Parathyroid adenoma (tissue), 2 donors: ENCODE measurements at regions not wholly inside any gene's neighbourhood (a gene's known extent, or its start where the extent isn't known, plus 50 kb on each side); places are given as distances from the start of the nearest gene placed in this dataset.
A peak's percentile ranks its signal among the peaks of the same experiment; 100 is the strongest.
"Not testable (repeated sequence)": the region's sequence is repeated elsewhere in the genome, so short reads cannot be mapped to it uniquely, and the experiment has no call there.

Source experiments
- H2AFZ ChIP-seq: fragments of 300-600 bp; sonication (generic); one replicate; pipeline ENCODE4 v1.7.0; 2017; ENCODE audit warnings: antibody characterized with exemption, mild to moderate bottlenecking
- H3K27ac ChIP-seq: fragments of 300-600 bp; sonication (generic); one replicate; pipeline ENCODE4 v1.7.0; 2017
- H3K27me3 ChIP-seq: fragments of 300-600 bp; sonication (generic); one replicate; pipeline ENCODE4 v1.7.0; 2017; ENCODE audit warnings: low read length; ENCODE audit not compliant: control insufficient read depth, insufficient read depth
- H3K36me3 ChIP-seq: fragments of 300-600 bp; sonication (generic); one replicate; pipeline ENCODE4 v1.7.0; 2017; ENCODE audit warnings: low read length; ENCODE audit not compliant: control insufficient read depth, insufficient read depth
- H3K4me1 ChIP-seq: fragments of 300-600 bp; sonication (generic); one replicate; pipeline ENCODE4 v1.7.0; 2017; ENCODE audit warnings: control low read depth
- H3K4me2 ChIP-seq: fragments of 300-600 bp; sonication (generic); one replicate; pipeline ENCODE4 v1.7.0; 2017; ENCODE audit warnings: low read length
- H3K4me3 ChIP-seq: fragments of 300-600 bp; sonication (generic); one replicate; pipeline ENCODE4 v1.7.0; 2017; ENCODE audit warnings: low read depth, low read length
- H3K79me2 ChIP-seq: fragments of 300-600 bp; sonication (generic); one replicate; pipeline ENCODE4 v1.7.0; 2017; ENCODE audit warnings: control low read depth
- H3K9ac ChIP-seq: fragments of 300-600 bp; sonication (generic); one replicate; pipeline ENCODE4 v1.7.0; 2017; ENCODE audit warnings: mild to moderate bottlenecking
- H3K9me3 ChIP-seq: fragments of 300-600 bp; sonication (generic); one replicate; pipeline ENCODE4 v1.7.0; 2017; ENCODE audit warnings: low read length; ENCODE audit not compliant: control insufficient read depth
- TF ChIP-seq, protein P1 (sequence below): fragments of 300-600 bp; sonication (generic); IDR thresholded peaks from one replicate; pipeline ENCODE4 v1.7.0; 2017; ENCODE audit warnings: antibody characterized with exemption, mild to moderate bottlenecking
- donor health status: primary hyperparathyroidism.

DNA sequence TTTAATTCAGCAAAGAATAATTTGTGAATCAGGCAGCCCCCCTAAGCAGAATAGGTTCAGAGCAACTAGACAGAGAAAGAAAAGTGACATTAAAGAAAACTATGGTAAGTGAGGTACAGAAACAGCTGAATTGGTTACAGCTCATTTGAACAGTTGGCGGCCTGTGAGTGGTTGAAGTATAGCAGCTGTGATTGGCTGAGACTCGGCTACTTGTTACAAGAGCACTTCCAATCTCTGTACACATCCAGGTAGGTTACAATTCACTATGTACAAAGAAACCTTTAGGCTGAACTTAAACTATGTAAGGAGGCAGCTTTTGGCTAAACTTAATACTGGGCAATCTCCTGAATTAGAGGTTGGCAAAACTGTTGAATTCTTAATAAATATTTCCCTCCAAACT is 171.1 kb upstream of the LHX8 start:
- TF ChIP-seq, protein P1, sequence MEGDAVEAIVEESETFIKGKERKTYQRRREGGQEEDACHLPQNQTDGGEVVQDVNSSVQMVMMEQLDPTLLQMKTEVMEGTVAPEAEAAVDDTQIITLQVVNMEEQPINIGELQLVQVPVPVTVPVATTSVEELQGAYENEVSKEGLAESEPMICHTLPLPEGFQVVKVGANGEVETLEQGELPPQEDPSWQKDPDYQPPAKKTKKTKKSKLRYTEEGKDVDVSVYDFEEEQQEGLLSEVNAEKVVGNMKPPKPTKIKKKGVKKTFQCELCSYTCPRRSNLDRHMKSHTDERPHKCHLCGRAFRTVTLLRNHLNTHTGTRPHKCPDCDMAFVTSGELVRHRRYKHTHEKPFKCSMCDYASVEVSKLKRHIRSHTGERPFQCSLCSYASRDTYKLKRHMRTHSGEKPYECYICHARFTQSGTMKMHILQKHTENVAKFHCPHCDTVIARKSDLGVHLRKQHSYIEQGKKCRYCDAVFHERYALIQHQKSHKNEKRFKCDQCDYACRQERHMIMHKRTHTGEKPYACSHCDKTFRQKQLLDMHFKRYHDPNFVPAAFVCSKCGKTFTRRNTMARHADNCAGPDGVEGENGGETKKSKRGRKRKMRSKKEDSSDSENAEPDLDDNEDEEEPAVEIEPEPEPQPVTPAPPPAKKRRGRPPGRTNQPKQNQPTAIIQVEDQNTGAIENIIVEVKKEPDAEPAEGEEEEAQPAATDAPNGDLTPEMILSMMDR = no peak
- Histone ChIP-seq H3K9ac (no peak overlapping the region), H3K4me1 (no peaks in the 10 kb centered on the region), H3K9me3 (no peaks in the 10 kb centered on the region), H3K79me2 (no peaks in the 10 kb centered on the region), H2AFZ (no peak overlapping the region), H3K36me3 (no peaks in the 10 kb centered on the region), H3K27me3 (no peaks in the 10 kb centered on the region), H3K4me3 (no peak overlapping the region), H3K27ac (no peak overlapping the region), H3K4me2 (no peak overlapping the region)

DNA sequence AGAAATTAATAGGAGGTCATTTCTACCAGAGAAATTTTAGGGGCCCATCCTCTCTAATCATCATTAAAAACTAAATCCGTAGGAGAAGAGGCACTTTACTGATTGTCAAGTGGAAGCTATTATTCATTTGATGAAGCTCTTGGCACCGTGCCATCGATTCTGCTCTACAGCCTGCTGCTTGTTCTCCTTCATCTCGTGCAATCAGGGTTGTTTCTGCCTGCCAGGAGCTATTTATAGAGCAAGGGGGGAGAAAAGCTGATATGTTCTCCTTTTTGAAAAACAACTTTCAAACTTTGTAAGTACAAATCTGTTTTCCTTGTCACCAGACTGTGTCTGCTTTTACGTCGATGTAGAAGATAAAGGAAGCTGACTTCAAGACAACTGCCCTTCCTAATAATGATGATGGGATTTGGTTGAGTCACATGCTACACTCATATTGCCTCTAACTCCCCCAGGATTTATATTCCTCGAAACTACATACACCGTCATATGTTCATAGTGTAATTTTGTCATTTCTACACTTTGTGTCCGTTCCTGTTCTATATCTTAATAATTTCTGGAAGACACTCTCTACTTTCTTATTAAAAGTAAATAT is 169.6 kb upstream of the LHX8 start:
- H3K27me3 ChIP-seq = no peaks in the 10 kb centered on the region
- no peak overlapping the region for H2AFZ ChIP-seq
- H3K36me3 ChIP-seq = no peaks in the 10 kb centered on the region
- no peak overlapping the region for H3K4me3 ChIP-seq
- peak overlapping the region; percentile 29 for H3K4me2 ChIP-seq
- H3K4me1 ChIP-seq = no peaks in the 10 kb centered on the region
- no peaks in the 10 kb centered on the region for H3K79me2 ChIP-seq
- H3K9ac ChIP-seq = no peak overlapping the region
- TF ChIP-seq, protein P1 = no peak
- H3K9me3 ChIP-seq = no peaks in the 10 kb centered on the region
- no peak overlapping the region for H3K27ac ChIP-seq

DNA sequence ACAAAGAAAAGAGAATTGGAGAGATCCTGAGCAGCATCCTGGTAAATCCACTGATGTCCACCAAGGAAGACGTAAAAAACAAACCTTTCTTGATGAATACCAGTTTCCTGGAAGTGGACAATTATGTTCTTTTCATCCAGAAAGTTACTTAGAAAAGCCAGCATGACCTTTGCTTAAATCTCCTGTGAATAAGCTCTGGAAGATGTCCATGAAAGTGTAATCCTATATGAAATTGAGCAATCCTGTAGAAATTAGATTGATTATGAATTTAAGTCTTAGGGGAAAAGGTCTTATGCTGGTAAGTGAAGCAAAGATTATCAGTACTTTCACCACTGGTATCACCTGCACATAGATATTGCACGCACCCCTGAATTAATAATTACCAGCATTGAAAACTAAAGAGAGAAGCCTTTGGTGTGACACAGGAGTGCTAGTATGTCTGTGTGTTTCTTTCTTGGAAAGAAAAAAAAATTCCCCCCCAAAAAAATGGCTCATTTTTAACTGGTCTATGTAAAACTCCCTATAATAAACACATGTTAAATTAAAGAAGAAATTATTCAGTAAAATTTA is 164.5 kb upstream of the LHX8 start:
- no peak overlapping the region for H3K4me3 ChIP-seq
- H3K9ac ChIP-seq = no peak overlapping the region
- no peaks in the 10 kb centered on the region for H3K79me2 ChIP-seq
- no peak overlapping the region for H3K27ac ChIP-seq
- H3K4me2 ChIP-seq = no peak overlapping the region
- no peaks in the 10 kb centered on the region for H3K9me3 ChIP-seq
- H2AFZ ChIP-seq = no peak overlapping the region
- no peaks in the 10 kb centered on the region for H3K4me1 ChIP-seq
- TF ChIP-seq, protein P1 = no peak
- H3K27me3 ChIP-seq = no peaks in the 10 kb centered on the region
- no peaks in the 10 kb centered on the region for H3K36me3 ChIP-seq

DNA sequence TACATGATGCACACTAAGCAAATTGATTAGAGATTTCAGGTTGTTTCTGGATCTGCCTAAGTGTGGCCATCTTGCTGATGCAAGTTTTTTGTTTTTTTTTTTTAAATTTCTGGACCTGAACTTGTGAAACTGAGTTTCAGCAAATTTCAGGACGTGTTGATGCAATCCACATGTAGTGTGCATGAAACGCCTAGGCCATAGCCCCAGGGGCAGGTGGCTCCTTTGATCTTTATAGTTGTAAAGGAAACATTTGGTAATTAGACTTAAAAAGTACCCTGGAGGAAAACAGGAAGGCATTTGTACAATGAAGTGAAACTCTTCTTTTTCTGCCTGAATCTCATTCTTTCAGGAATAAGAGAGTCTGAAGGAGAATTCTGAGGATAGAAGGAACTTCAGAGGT is 162.2 kb upstream of the LHX8 start:
- H3K9ac ChIP-seq = no peak overlapping the region
- H3K9me3 ChIP-seq = no peaks in the 10 kb centered on the region
- TF ChIP-seq, protein P1 = no peak
- H3K27ac ChIP-seq = no peak overlapping the region
- no peak overlapping the region for H2AFZ ChIP-seq
- H3K4me2 ChIP-seq = no peak overlapping the region
- no peak overlapping the region for H3K4me3 ChIP-seq
- H3K27me3 ChIP-seq = no peaks in the 10 kb centered on the region
- no peaks in the 10 kb centered on the region for H3K4me1 ChIP-seq
- H3K36me3 ChIP-seq = no peaks in the 10 kb centered on the region
- no peaks in the 10 kb centered on the region for H3K79me2 ChIP-seq

DNA sequence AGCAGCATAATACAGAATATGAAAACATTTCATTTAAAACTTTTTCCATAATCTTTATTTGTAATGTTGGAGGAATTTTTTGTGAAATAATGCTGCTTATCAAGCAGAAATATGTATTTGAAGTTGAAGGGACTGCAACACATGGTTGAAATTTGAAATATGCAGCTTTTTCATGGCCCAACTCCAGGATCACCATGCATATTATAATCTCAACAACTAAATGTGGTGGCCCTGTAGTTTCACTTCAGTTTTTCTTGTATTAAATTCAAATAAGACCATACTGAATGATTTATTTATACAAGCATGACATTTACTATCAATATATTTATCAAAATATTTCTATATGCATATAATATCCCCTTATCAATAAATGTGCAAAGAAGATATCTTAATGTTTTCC is 157.7 kb upstream of the LHX8 start:
- Histone ChIP-seq H3K79me2 (no peaks in the 10 kb centered on the region), H3K9me3 (no peaks in the 10 kb centered on the region), H3K27ac (no peak overlapping the region), H3K4me3 (no peak overlapping the region), H3K9ac (no peak overlapping the region), H3K27me3 (no peaks in the 10 kb centered on the region), H3K4me1 (no peaks in the 10 kb centered on the region), H3K36me3 (no peaks in the 10 kb centered on the region), H3K4me2 (no peak overlapping the region), H2AFZ (no peak overlapping the region)
- TF ChIP-seq, protein P1 = no peak

DNA sequence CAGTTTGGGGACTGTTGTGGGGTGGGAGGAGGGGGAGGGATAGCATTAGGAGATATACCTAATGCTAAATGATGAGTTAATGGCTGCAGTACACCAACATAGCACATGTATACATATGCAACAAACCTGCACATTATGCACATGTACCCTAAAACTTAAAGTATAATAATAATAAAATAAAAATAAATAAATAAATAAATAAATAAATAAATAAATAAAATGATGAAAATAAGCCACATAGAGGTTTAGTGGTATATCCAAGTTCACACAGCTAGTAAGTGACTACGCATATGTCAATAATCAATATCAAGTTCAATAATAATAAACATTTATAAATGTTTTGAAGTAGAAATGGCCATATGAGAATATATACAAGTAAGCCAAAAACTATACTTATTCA is 141.7 kb upstream of the LHX8 start:
- not testable (repeated sequence) for H3K9me3 ChIP-seq, H3K4me3 ChIP-seq, H3K4me1 ChIP-seq, H3K9ac ChIP-seq, H3K4me2 ChIP-seq, H2AFZ ChIP-seq, H3K27me3 ChIP-seq, H3K36me3 ChIP-seq, H3K79me2 ChIP-seq, H3K27ac ChIP-seq
